ENCODE measurements at regions not wholly inside any gene's neighbourhood (a gene's known extent, or its start where the extent isn't known, plus 50 kb on each side); places are given as distances from the start of the nearest gene placed in this dataset.

GRCh38 chr2:217749008-217749407, 253.8 kb downstream of the TNS1 start:
- DNase-seq (ENCODE audit: low read depth): no peak
- TF ChIP-seq MYC (IDR thresholded peaks at IDR 0.05; ENCODE audit: low read depth, low read length) (no peak), CTCF (IDR thresholded peaks at IDR 0.05; ENCODE audit: low read depth, low read length) (no peak), POLR2A (IDR thresholded peaks at IDR 0.05; ENCODE audit: extremely low read depth, insufficient read length) (no peak), MAX (IDR thresholded peaks at IDR 0.05; ENCODE audit: low read depth, low read length) (no peak)
- no peak overlapping the region for H3K4me3 ChIP-seq (ENCODE audit: low read depth, low read length)

GRCh38 chr2:217746808-217747207, 256.0 kb downstream of the TNS1 start:
- TF ChIP-seq MAX (IDR thresholded peaks at IDR 0.05; ENCODE audit: low read depth, low read length) (no peak), CTCF (IDR thresholded peaks at IDR 0.05; ENCODE audit: low read depth, low read length) (no peak), POLR2A (IDR thresholded peaks at IDR 0.05; ENCODE audit: extremely low read depth, insufficient read length) (no peak), MYC (IDR thresholded peaks at IDR 0.05; ENCODE audit: low read depth, low read length) (no peak)
- DNase-seq (ENCODE audit: low read depth): no peak
- no peak overlapping the region for H3K4me3 ChIP-seq (ENCODE audit: low read depth, low read length)

GRCh38 chr2:217743966-217744761, 258.6 kb downstream of the TNS1 start:
- TF ChIP-seq CTCF (IDR thresholded peaks at IDR 0.05; ENCODE audit: low read depth, low read length): no peak
- TF ChIP-seq POLR2A (IDR thresholded peaks at IDR 0.05; ENCODE audit: extremely low read depth, insufficient read length): no peak
- TF ChIP-seq MYC (IDR thresholded peaks at IDR 0.05; ENCODE audit: low read depth, low read length): no peak
- no peak for TF ChIP-seq MAX (IDR thresholded peaks at IDR 0.05; ENCODE audit: low read depth, low read length)
- no peak overlapping the region for H3K4me3 ChIP-seq (ENCODE audit: low read depth, low read length)
- no peak for DNase-seq (ENCODE audit: low read depth)

GRCh38 chr2:217743407-217743806, 259.4 kb downstream of the TNS1 start:
- DNase-seq (ENCODE audit: low read depth): no peak
- TF ChIP-seq CTCF (IDR thresholded peaks at IDR 0.05; ENCODE audit: low read depth, low read length): no peak
- TF ChIP-seq POLR2A (IDR thresholded peaks at IDR 0.05; ENCODE audit: extremely low read depth, insufficient read length): no peak
- no peak for TF ChIP-seq MYC (IDR thresholded peaks at IDR 0.05; ENCODE audit: low read depth, low read length)
- TF ChIP-seq MAX (IDR thresholded peaks at IDR 0.05; ENCODE audit: low read depth, low read length): no peak
- no peak overlapping the region for H3K4me3 ChIP-seq (ENCODE audit: low read depth, low read length)

- TF ChIP-seq MAX (IDR thresholded peaks at IDR 0.05; ENCODE audit: low read depth, low read length): no peak
- peak; percentile 36 for DNase-seq (ENCODE audit: low read depth)
- H3K4me3 ChIP-seq (ENCODE audit: low read depth, low read length): no peak overlapping the region
Measured at GRCh38 chr2:217742841-217743240, 260.0 kb downstream of the TNS1 start.

- no peak for DNase-seq (ENCODE audit: low read depth)
Measured at GRCh38 chr2:217742276-217742675, 260.5 kb downstream of the TNS1 start.

More at GRCh38 chr2:217742276-217742675, 260.5 kb downstream of the TNS1 start:
- TF ChIP-seq MYC (IDR thresholded peaks at IDR 0.05; ENCODE audit: low read depth, low read length) (no peak), POLR2A (IDR thresholded peaks at IDR 0.05; ENCODE audit: extremely low read depth, insufficient read length) (no peak), MAX (IDR thresholded peaks at IDR 0.05; ENCODE audit: low read depth, low read length) (no peak), CTCF (IDR thresholded peaks at IDR 0.05; ENCODE audit: low read depth, low read length) (no peak)
- no peak overlapping the region for H3K4me3 ChIP-seq (ENCODE audit: low read depth, low read length)

All from NB4 (cell line).